Right lobe of liver (tissue), 6 donors: ENCODE measurements at regions not wholly inside any gene's neighbourhood (a gene's known extent, or its start where the extent isn't known, plus 50 kb on each side); places are given as distances from the start of the nearest gene placed in this dataset.

Experiments
- ATAC-seq, 4 donors: fragments of 200-7000 bp; cut with Tn5 transposase; one replicate each; pipeline ENCODE4 v1.9.1; 2020; ENCODE audit warnings: mild to moderate bottlenecking in 4 of 4, moderate library complexity in 4 of 4
- DNase-seq, 3 donors: peaks; one replicate each; pipeline ENCODE4 v3.0.0-alpha.2; 2020
- H3K27ac ChIP-seq, 3 donors: fragments of 200-600 bp; one replicate each; pipeline ENCODE4 v1.8.0; 2022
- H3K27me3 ChIP-seq, 2 donors: fragments of 200-600 bp; one replicate each; pipeline ENCODE4 v1.8.0; 2022
- H3K36me3 ChIP-seq, 4 donors: fragments of 200-600 bp; sonication (generic) in 1 of 4; one replicate each; pipeline versions ENCODE4 v1.5.1 to v1.8.0; 2017 to 2022; ENCODE audit warnings: control low read depth in 1 of 4
- H3K4me1 ChIP-seq, 4 donors: fragments of 200-600 bp; sonication (generic) in 1 of 4; one replicate each; pipeline versions ENCODE4 v1.5.1 to v1.8.0; 2017 to 2022; ENCODE audit warnings: control low read depth in 1 of 4
- H3K4me3 ChIP-seq, 3 donors: fragments of 200-600 bp; one replicate each; pipeline ENCODE4 v1.8.0; 2022
- H3K9me3 ChIP-seq, 4 donors: fragments of 200-600 bp; sonication (generic) in 1 of 4; one replicate each; pipeline versions ENCODE4 v1.5.1 to v1.8.0; 2017 to 2022; ENCODE audit warnings: control low read depth in 1 of 4
- POLR2A ChIP-seq: fragments of 450-650 bp; IDR thresholded peaks from one replicate; pipeline ENCODE4 v1.6.1; 2017; ENCODE audit warnings: antibody characterized with exemption, mild to moderate bottlenecking
- WGBS: methylation state at CpG from one replicate; pipeline ENCODE4 v1.1.6; 2018; ENCODE audit warnings: low coverage, low lambda C conversion rate; ENCODE audit not compliant: insufficient coverage; ENCODE audit errors: missing lambda C conversion rate; 5-methylcytosine and 5-hydroxymethylcytosine counted together
- intact Hi-C, 2 donors: fragments of 100-400 bp; cut with DNase I; formaldehyde crosslinking; loops; one replicate each; pipeline versions ENCODE4 v1.11.2 to v1.14.1; 2022
- TF ChIP-seq, protein P1 (sequence below), 4 donors: fragments of 200-600 bp in 3 of 4; fragments of 450-650 bp in 1 of 4; IDR thresholded peaks; one replicate each; pipeline versions ENCODE4 v1.5.1 to v1.8.0; 2016 to 2022; ENCODE audit warnings: antibody characterized with exemption in 4 of 4, mild to moderate bottlenecking in 2 of 4
- donor health status: DM: no; HTN: yes; CAD: no.
- donor health status: DM: no; HTN: no; CAD: no.
- donor health status: DM: no; HTN: no; CAD: no.
- donor health status: DM: no; HTN: yes; CAD: no.
- donor health status: DM: no; HTN: yes; CAD: no.

DNA sequence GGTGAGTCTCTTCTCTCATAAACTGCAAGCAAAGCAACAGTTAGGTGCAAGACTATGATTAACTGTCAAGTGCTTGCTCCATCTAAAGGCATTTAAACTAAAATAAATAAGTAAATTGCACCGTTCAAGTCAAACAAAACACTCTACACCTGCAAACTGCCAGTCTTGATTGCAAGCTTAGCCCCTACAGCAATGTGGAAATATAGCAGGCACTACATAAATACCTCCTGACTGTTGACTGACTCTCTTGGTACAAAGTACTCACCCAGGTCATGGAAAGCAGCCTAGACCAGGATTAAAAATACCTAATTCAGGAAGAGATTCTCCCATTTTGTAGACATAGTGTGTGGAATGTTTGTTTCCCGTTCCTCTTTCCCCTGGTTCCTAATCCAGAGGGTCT, 176.6 kb upstream of the KLHL29 start:
- Histone ChIP-seq H3K4me3 (peak overlapping the region in 2 of 3 donors; percentile 7 to 21), H3K36me3 (no peaks in the 10 kb centered on the region), H3K27me3 (no peaks in the 10 kb centered on the region), H3K27ac (peak overlapping the region; percentile 78 to 93 (median 88)), H3K4me1 (peaks cover 0 to 55% (median 24%) of the 10 kb centered on the region in 4 donors), H3K9me3 (no peaks in the 10 kb centered on the region)
- peak in 1 of 3 donors; percentile 56 for DNase-seq
- WGBS, result 31% methylated on average over 2 of the region's 2 CpGs
- intact Hi-C loops, result no loop called here
- peak; percentile 74 to 83 (median 80) for ATAC-seq
- no peak for TF ChIP-seq POLR2A
- TF ChIP-seq, protein P1, sequence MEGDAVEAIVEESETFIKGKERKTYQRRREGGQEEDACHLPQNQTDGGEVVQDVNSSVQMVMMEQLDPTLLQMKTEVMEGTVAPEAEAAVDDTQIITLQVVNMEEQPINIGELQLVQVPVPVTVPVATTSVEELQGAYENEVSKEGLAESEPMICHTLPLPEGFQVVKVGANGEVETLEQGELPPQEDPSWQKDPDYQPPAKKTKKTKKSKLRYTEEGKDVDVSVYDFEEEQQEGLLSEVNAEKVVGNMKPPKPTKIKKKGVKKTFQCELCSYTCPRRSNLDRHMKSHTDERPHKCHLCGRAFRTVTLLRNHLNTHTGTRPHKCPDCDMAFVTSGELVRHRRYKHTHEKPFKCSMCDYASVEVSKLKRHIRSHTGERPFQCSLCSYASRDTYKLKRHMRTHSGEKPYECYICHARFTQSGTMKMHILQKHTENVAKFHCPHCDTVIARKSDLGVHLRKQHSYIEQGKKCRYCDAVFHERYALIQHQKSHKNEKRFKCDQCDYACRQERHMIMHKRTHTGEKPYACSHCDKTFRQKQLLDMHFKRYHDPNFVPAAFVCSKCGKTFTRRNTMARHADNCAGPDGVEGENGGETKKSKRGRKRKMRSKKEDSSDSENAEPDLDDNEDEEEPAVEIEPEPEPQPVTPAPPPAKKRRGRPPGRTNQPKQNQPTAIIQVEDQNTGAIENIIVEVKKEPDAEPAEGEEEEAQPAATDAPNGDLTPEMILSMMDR (IDR thresholded peaks at IDR 0.05), result peak in 1 of 4 donors; percentile 2

DNA sequence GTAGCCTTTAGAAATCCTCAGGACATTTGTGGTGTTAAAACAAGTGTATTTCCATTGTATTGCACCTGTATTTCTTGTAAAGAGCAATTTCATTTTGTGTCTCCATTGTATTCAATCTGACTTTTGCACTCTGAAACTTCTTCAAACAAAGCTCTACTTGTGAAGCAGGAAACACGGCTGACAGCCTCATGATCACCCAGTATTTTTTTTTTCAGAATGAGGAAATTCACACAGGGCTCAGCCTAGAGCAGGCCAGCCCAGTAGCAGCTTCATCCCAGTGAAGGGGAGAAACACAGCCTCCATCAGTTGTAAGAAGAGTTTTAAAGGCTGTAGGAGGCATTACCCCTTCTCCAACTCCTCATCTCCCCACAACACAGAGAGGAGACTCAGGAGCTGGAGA, 175.9 kb upstream of the KLHL29 start:
- Histone ChIP-seq H3K27ac (peak overlapping the region; percentile 78 to 93 (median 88)), H3K9me3 (no peaks in the 10 kb centered on the region), H3K27me3 (no peaks in the 10 kb centered on the region), H3K4me1 (peaks cover 0 to 55% (median 25%) of the 10 kb centered on the region in 4 donors), H3K4me3 (no peak overlapping the region), H3K36me3 (no peaks in the 10 kb centered on the region)
- ATAC-seq (peak; percentile 56 to 68 (median 62)), DNase-seq (no peak)
- WGBS, result 0% methylated on average over 1 of the region's 1 CpG
- TF ChIP-seq POLR2A, result peak; percentile 48
- TF ChIP-seq, protein P1 (IDR thresholded peaks at IDR 0.05), result no peak
- intact Hi-C loops, result no loop called here

DNA sequence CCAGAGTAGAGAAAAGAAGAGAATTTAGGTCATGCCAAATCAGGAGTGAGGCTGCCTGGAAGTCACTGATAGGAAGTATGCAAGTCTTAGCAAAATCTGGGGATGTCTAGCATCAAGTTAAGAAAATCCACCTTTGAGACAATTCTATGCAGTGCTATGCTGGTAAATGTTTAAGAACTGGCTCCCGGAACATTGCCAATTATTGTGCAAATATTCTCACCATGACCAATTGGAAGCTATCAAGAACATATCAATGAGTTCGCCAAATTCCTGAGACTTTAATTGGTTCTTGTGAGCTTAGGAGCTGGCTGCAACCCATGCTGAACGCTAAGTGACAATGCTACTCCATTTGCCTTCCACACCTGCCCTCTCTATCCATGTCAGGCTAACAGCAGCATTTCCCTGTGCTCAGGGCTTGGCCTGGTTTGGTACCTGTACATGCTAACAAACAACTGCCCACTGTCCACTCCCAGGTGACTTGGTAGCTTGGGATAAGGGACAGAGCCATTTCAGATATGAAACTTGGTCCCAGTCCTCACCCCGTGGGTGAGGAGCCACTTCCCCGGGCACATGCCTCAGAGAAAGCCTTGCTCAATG, 172.9 kb upstream of the KLHL29 start:
- peak; percentile 47 to 61 (median 52) for ATAC-seq
- TF ChIP-seq, protein P1 (IDR thresholded peaks at IDR 0.05), result no peak
- TF ChIP-seq POLR2A, result no peak

DNA sequence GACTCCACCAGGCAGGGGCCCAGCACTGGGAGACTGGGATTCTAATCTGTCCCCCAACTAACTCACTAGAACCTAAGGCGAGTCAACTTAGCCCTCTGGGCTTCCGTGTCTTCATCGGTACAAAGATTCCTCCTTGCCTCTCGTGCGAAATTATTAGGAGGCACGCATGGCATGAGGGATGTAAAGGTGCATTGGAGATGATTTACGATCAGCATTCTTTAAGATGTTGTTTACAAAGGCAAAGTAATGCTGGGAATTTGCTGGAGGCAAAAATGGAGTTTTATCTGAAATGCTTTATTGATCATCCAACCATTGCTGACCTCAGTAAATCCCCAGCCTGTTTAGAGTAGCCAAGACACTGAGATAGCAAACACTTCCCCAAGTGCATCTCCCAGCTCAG, 171.8 kb upstream of the KLHL29 start:
- intact Hi-C loops, result no loop called here

More for the DNA sequence above, 172.9 kb upstream of the KLHL29 start:
- peaks cover 0 to 41% (median 14%) of the 10 kb centered on the region in 4 donors for H3K4me1 ChIP-seq
- intact Hi-C loops, result no loop called here
- peak overlapping the region in 2 of 3 donors; percentile 14 to 54 for H3K27ac ChIP-seq
- H3K27me3 ChIP-seq, result no peaks in the 10 kb centered on the region
- H3K9me3 ChIP-seq, result no peaks in the 10 kb centered on the region
- 20% methylated on average over 1 of the region's 5 CpGs for WGBS
- H3K4me3 ChIP-seq, result no peak overlapping the region
- no peak for DNase-seq
- no peaks in the 10 kb centered on the region for H3K36me3 ChIP-seq

More for the DNA sequence above, 171.8 kb upstream of the KLHL29 start:
- Histone ChIP-seq H3K4me1 (peaks cover 0 to 31% (median 11%) of the 10 kb centered on the region in 4 donors), H3K9me3 (no peaks in the 10 kb centered on the region), H3K4me3 (no peak overlapping the region), H3K36me3 (no peaks in the 10 kb centered on the region), H3K27ac (no peak overlapping the region), H3K27me3 (no peaks in the 10 kb centered on the region)
- ATAC-seq (no peak), DNase-seq (no peak)
- WGBS, result 92% methylated on average over 6 of the region's 7 CpGs
- TF ChIP-seq, protein P1 (IDR thresholded peaks at IDR 0.05), result no peak
- TF ChIP-seq POLR2A, result no peak
